Esophagus squamous epithelium (tissue), 5 donors: ENCODE measurements at regions not wholly inside any gene's neighbourhood (a gene's known extent, or its start where the extent isn't known, plus 50 kb on each side); places are given as distances from the start of the nearest gene placed in this dataset.

Experiments
- DNase-seq: peaks from one replicate; lab custom pipeline; 2025; lab: John Stamatoyannopoulos, UW
- H3K27ac ChIP-seq, 4 donors: fragments of 200-600 bp; sonication (generic); one replicate each; pipeline ENCODE4 v1.5.1; 2016 to 2019; ENCODE audit warnings: mild to moderate bottlenecking in 1 of 4
- H3K27me3 ChIP-seq, 4 donors: fragments of 200-600 bp; sonication (generic); 1 replicate in 3 of 4; 2 replicates in 1 of 4; pipeline versions ENCODE4 v1.5.1 to v1.6.0; 2017 to 2021; ENCODE audit warnings: antibody characterized with exemption in 1 of 4
- H3K36me3 ChIP-seq, 3 donors: fragments of 200-600 bp; sonication (generic); one replicate each; pipeline ENCODE4 v1.5.1; 2016 to 2019
- H3K4me1 ChIP-seq, 3 donors: fragments of 200-600 bp; sonication (generic); one replicate each; pipeline ENCODE4 v1.5.1; 2017 to 2019
- H3K4me3 ChIP-seq, 4 donors: fragments of 200-600 bp; sonication (generic); 1 replicate in 3 of 4; 2 replicates in 1 of 4; pipeline ENCODE4 v1.5.1; 2016 to 2019; ENCODE audit warnings: mild to moderate bottlenecking in 2 of 4, moderate library complexity in 1 of 4
- H3K9me3 ChIP-seq, 3 donors: fragments of 200-600 bp; sonication (generic); one replicate each; pipeline ENCODE4 v1.5.1; 2016 to 2019
- POLR2A ChIP-seq, 4 donors: fragments of 450-650 bp; IDR thresholded peaks; one replicate each; pipeline ENCODE4 v1.6.1; 2017; ENCODE audit warnings: antibody characterized with exemption in 4 of 4, mild to moderate bottlenecking in 4 of 4, moderate library complexity in 3 of 4
- WGBS, 2 donors: methylation state at CpG; one replicate each; pipeline ENCODE4 v1.1.5; 2018; 5-methylcytosine and 5-hydroxymethylcytosine counted together
- intact Hi-C: fragments of 100-400 bp; cut with DNase I; formaldehyde crosslinking; loops from one replicate; pipeline ENCODE4 v1.15.0; 2022
- TF ChIP-seq, protein P1 (sequence below), 6 experiments: fragments of 450-650 bp in 4 of 6; fragments of 200-600 bp in 2 of 6; sonication (generic) in 2 of 6; IDR thresholded peaks; one replicate each; pipeline ENCODE4 v1.5.1; 2016 to 2019; ENCODE audit warnings: antibody characterized with exemption in 6 of 6, mild to moderate bottlenecking in 4 of 6, moderate library complexity in 4 of 6
- donor health status: DM: yes; HTN: yes; CAD: no.

DNA sequence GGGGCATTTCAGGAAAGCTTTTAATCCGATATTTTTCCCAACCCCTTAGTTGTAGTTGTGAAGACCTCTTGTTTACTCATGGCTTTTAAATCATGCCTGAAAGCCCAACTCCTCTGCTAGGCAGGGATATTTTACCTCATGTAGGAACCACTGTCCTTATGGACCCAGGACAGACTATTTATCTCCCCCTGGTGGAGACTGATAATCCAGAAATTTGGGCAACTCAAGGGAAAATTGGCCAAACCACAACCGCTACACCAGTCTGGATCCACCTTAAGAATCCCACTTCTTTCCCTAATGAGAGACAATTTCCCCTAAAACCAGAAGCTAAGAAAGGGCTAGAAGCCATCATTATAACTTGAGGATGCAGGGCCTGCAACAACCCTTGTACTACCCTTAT, 248.1 kb upstream of the STAC start:
- Histone ChIP-seq H3K27me3 (no peaks in the 10 kb centered on the region), H3K36me3 (no peaks in the 10 kb centered on the region), H3K27ac (no peak overlapping the region), H3K4me1 (no peaks in the 10 kb centered on the region), H3K9me3 (no peaks in the 10 kb centered on the region), H3K4me3 (no peak overlapping the region)
- intact Hi-C loops, result no loop called here
- DNase-seq, result no peak
- no peak for TF ChIP-seq POLR2A (IDR thresholded peaks at IDR 0.05)
- TF ChIP-seq, protein P1, sequence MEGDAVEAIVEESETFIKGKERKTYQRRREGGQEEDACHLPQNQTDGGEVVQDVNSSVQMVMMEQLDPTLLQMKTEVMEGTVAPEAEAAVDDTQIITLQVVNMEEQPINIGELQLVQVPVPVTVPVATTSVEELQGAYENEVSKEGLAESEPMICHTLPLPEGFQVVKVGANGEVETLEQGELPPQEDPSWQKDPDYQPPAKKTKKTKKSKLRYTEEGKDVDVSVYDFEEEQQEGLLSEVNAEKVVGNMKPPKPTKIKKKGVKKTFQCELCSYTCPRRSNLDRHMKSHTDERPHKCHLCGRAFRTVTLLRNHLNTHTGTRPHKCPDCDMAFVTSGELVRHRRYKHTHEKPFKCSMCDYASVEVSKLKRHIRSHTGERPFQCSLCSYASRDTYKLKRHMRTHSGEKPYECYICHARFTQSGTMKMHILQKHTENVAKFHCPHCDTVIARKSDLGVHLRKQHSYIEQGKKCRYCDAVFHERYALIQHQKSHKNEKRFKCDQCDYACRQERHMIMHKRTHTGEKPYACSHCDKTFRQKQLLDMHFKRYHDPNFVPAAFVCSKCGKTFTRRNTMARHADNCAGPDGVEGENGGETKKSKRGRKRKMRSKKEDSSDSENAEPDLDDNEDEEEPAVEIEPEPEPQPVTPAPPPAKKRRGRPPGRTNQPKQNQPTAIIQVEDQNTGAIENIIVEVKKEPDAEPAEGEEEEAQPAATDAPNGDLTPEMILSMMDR (IDR thresholded peaks at IDR 0.05), result no peak
- WGBS, 2 donors, result 90 to 94% methylated on average over 2 of the region's 2 CpGs

DNA sequence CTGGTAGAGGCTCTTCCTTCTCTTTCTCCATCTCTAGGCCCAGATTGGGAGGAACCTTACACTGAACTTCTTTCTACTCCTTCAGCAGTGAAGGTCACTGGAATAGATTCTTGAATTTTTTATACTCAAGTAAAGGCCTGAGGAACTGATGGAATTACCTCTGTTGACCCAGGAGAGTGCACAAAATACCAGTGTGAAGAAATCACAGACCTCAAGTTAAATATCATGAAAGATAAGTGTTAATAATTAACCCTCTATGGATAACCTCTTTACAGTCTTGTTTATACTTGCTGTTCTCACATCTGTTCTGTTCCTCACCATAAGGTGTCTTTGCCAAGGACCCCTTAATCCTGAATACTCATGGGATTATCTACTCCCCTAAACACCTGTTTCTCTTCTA, 244.4 kb upstream of the STAC start:
- Histone ChIP-seq H3K4me3 (no peak overlapping the region), H3K27ac (no peak overlapping the region), H3K9me3 (no peaks in the 10 kb centered on the region), H3K27me3 (no peaks in the 10 kb centered on the region), H3K4me1 (no peaks in the 10 kb centered on the region), H3K36me3 (no peaks in the 10 kb centered on the region)
- DNase-seq, result no peak
- intact Hi-C loops, result no loop called here
- no peak for TF ChIP-seq POLR2A (IDR thresholded peaks at IDR 0.05)
- TF ChIP-seq, protein P1 (IDR thresholded peaks at IDR 0.05), result no peak

DNA sequence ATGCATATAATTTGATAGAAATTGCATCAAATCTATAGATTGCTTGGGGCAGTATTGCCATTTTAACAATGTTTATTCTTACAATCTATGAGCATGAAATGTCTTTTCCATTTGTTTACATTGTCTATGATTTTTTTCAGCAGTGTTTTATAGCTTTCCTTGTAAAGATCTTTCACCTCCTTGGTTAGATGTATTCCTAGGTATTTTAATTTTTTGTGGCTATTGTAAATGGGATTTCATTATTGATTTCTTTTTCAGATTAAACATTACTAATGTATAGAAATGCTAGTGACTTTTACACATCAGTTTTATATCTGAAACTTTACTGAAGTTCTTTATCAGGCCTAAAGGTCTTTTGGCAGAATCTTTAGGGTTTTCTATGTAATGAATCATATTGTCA, 237.6 kb upstream of the STAC start:
- H3K36me3 ChIP-seq, result no peaks in the 10 kb centered on the region
- intact Hi-C loops, result no loop called here
- TF ChIP-seq, protein P1 (IDR thresholded peaks at IDR 0.05), result no peak
- no peak for TF ChIP-seq POLR2A (IDR thresholded peaks at IDR 0.05)
- no peak overlapping the region for H3K4me3 ChIP-seq
- no peaks in the 10 kb centered on the region for H3K27me3 ChIP-seq
- no peak for DNase-seq
- no peak overlapping the region for H3K27ac ChIP-seq
- H3K4me1 ChIP-seq, result no peaks in the 10 kb centered on the region
- H3K9me3 ChIP-seq, result no peaks in the 10 kb centered on the region

DNA sequence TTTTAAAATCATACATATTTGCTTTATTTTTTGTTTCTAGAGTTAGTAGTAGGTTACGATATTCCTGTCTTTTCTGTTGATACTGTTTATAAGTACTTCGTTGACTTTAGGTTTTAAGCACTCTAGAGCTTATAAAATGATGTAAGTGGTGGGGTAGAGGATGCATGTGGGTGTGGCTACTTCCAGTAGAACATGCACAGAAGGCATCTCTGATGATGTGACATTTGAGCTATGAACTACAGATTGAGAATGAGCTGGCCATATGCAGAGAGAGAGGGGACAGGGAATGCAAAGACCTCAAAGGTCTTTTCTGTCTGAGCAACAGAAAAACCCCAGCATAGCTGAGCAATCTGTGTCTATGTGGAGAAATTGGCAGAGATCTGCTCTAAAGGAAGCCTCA, 233.9 kb upstream of the STAC start:
- TF ChIP-seq, protein P1 (IDR thresholded peaks at IDR 0.05), result no peak
- no peak for TF ChIP-seq POLR2A (IDR thresholded peaks at IDR 0.05)
- Histone ChIP-seq H3K27ac (no peak overlapping the region), H3K36me3 (no peaks in the 10 kb centered on the region), H3K27me3 (no peaks in the 10 kb centered on the region), H3K4me3 (no peak overlapping the region), H3K9me3 (no peaks in the 10 kb centered on the region), H3K4me1 (no peaks in the 10 kb centered on the region)
- intact Hi-C loops, result no loop called here
- WGBS, 2 donors, result 67 to 68% methylated on average over 2 of the region's 2 CpGs
- no peak for DNase-seq

DNA sequence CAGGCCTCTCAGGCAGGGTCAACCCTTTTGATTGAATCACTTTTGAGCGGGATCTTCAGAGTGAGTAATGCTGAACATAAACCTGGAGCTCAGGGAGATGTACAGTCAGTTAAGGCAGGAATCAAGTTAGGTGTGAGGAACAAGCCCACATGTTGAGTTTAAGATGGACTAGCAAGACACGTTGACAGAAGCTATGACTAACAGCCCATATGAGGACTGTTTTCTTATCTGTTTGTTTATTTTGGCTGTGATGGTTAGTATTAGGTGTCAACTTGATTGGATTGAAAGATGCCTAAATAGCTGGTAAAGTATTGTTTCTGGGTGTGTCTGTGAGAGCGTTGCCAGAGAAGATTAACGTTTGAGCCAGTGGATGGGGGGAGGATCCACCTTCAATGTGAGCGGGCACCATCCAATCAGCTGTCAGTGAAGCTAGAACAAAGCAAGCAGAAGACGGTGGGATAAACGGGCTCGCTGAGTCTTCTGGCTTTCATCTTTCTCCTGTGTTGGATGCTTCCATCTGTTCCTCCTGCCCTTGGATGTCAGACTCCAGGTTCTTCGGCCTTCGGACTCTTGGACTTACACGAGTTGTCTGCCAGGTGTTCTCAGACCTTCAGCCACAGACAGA, 232.3 kb upstream of the STAC start:
- H3K36me3 ChIP-seq, result no peaks in the 10 kb centered on the region
- no peaks in the 10 kb centered on the region for H3K27me3 ChIP-seq
- no peak for DNase-seq
- intact Hi-C loops, result no loop called here
- WGBS, 2 donors, result 71 to 80% methylated on average over 11 of the region's 11 CpGs
- H3K4me3 ChIP-seq, result no peak overlapping the region
- H3K27ac ChIP-seq, result no peak overlapping the region
- no peaks in the 10 kb centered on the region for H3K9me3 ChIP-seq
- no peaks in the 10 kb centered on the region for H3K4me1 ChIP-seq
- TF ChIP-seq POLR2A (IDR thresholded peaks at IDR 0.05), result no peak
- TF ChIP-seq, protein P1 (IDR thresholded peaks at IDR 0.05), result no peak
